ENCODE measurements at regions not wholly inside any gene's neighbourhood (a gene's known extent, or its start where the extent isn't known, plus 50 kb on each side); places are given as distances from the start of the nearest gene placed in this dataset.
A peak's percentile ranks its signal among the peaks of the same experiment; 100 is the strongest.
"Not testable (repeated sequence)": the region's sequence is repeated elsewhere in the genome, so short reads cannot be mapped to it uniquely, and the experiment has no call there.

DNA sequence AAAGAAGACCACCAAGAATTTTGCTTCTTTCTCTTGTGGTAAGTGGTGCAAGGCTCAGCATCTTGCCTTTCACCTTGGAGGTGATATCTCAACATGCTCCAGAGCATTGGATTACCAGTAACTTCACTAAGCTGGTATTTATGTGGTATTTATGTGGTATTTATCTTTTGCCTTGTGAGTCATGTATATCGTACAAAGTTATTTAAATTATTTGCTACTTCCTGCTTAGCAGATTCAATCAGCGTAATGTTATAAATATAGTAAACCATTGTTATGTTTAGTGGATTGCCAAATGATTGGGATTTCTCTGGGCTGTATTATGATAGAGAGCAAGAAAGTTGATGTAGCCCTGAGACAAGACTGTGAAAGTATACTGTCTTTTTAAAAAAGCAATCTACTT is 366.4 kb downstream of the IPO8 start:
- no peak for DNase-seq

DNA sequence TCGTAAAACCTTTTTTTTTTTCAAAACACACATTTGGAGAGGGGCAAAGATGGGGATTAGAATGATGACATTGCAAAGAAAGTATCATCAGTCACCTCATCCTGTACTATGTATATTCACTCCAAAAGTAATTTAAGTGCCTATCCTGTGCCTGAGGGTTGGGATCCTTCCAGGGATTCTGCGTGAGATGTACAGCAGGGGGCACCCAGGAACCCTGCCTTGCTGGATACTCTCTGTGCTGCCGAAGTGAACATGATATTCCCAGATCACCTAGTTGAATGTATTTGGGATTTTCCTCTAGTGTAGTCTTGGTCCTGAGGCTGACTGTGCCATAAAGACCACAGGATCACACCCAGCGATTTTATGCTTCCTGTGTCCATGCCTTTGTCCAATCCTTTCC is 372.7 kb downstream of the IPO8 start:
- DNase-seq, result no peak

DNA sequence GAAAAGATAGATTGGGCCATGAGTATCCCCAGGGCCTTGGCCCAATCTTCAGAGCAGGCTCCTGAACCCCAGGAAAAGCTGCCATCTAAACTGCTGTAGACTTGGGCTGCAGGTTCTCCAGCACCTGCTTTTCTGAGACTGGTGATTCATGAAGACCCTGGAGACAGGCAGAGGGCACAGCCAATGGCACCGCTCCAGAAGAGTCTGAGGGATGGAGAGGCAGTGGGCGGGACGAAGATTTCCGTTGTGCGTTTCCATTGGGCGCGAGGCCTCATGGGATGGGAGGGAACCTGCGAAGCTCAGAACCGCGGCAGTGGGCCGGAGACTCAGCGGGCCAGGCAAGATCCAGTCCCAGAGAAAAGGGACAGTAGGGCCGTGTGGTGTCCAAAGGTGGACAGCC is 375.1 kb downstream of the IPO8 start:
- DNase-seq, result no peak

- DNase-seq, result no peak
Measured at GRCh38 chr12:30314506-30315100, 381.1 kb downstream of the IPO8 start.

DNA sequence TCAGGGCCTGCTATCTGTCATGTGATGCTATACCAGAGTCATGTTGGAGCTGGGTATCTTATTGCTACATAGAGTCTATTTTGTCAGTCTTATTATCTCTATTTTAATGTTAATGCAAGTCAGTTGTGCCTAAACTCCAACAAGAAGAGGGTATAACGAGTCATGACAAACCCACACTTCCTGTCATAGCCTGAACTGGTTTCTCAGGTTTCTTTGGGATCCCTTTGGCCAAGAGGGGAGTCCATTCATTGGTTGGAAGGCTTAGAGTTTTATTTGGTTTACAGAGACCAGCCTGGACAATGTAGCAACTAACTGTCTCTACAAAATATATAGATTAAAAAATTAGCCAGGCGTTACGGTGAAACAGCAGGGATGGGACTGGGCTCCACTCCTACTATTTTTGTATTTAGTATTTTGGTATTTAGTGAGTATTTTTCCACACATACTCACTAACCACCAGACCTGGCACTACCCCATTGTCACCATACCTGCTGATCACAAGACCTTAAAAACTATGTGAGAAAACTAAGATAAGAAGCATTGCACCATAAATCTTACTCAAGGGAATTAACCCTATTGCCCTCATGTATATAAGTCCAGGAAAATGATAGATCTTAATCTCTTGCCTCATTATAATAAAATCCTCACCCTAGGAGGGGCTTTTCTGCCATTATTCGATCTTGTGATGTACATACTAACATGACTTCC is 387.5 kb downstream of the IPO8 start:
- no peak for DNase-seq

- no peak for DNase-seq
Measured at GRCh38 chr12:30304528-30304927, 391.1 kb downstream of the IPO8 start.

DNA sequence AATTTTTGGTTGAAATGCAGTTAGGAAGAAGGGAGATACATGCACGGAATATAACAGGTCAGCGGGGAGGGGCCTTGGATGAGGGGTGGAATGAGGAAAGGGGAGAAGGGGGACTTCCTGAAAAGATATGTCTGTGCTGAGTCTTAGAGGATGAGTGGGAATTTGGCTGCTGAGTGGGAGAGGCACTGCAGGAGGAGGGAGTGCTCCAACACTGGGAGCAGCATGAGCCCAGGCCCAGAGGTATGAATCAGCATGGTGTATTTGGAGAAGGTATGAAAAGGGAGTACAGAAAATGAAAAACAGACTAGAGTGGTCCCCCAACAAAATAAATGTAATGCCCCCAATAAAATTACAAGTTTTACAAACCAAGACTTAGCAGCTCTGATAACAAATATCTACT is 394.4 kb downstream of the IPO8 start:
- DNase-seq, result no peak

DNA sequence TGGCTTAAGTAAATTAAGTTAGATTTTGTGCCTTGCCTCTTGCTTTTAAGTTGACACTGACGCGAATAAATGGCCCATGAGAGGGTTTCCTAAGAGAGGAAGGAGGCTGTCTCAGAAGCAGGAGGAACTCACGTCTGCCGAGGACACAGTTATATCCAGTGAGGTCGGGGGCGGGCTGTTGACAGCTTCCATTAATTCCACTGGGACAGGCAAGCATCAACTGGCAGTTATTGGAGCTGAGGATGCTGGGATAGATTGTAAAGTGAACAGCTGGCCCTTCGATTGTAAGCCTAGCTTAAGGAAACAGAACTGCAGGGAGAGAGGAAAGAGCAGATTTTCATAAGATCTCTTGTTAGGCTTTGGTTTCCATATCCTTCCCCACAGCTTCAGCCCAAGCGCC is 399.2 kb downstream of the IPO8 start:
- DNase-seq, result peak; percentile 94

DNA sequence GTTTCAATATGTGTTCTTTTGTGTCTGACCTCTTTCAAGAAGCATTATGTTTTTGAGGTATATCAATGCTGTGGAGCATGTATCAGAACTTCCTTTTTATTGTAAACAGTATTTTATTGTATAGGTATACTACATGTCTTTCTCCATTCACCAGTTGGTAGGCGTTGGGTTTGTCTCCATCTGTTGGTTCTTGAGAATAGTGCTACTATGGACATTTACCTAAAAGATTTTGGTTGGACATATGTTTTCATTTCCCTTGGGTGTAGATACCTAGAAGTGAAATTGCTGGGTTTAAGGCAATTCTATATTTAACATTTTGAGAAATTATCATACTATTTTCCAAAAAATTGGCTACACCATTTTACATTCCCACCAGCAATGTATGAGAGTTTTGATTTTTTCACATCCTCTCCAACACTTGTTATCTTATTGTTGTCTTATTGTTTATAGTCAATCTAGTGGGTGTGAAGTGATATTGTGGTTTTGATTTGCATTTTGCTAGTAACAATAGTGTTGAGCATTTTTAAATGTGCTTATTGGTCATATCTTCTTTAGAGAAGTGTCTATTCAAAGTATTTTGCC is 409.2 kb downstream of the IPO8 start:
- DNase-seq, result peak; percentile 5

DNA sequence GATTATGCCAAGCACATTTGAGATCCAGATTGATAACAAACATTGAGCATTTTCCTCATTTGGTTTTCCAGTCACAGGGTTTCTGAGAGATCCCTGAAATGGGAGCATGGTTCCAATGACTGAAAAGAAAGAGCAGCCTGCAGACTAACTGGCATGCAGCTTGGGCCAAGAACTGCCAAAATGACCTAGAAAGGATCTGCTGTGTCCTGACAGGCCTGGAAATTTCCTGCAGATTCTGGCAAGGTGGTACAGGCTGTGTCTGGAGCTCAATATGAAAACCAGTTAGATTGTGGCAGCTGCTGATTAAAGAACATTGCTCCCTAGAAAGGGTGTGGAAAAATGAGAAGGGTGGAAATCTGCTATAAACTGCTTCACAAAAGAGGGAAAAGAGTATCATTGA is 417.3 kb downstream of the IPO8 start:
- DNase-seq, result no peak

DNA sequence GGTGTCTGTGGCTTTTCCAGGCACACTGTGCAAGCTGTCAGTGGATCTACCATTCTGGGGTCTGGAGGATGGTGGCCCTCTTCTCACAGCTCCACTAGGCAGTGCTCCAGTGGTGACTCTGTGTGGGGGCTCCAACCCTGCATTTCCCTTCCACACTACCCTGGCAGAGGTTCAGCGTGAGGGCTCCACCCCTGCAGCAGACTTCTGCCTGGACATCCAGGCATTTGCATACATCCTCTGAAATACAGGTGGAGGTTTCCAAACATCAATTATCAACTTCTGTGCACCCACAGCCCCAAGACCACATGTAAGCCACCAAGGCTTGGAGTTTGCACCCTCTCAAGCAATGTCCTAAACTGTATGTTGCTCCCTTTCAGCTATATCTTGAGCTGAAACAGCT is 423.2 kb downstream of the IPO8 start:
- not testable (repeated sequence) for DNase-seq

GRCh38 chr12:30269496-30269895 is 426.2 kb downstream of the IPO8 start:
- DNase-seq, result no peak

DNA sequence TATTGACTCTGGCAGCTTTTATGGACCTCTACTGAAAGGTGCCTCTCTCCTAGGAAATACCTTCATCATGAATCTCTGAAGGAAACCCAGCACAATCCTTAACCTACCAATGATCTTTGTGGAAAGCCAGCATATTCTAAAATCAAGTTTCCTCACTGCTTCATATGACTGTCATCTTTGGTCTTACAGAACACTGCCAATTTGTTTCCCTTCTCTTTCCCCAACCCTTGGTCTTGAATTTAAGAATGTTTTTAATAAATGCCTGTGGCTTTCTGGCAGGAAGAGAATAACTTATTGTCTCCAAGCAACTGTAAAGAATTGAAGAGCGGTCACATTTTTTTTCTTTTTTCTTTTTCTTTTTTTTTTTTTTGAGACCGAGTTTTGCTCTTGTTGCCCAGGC is 427.6 kb downstream of the IPO8 start:
- no peak for DNase-seq

- no peak for DNase-seq
Measured at GRCh38 chr12:30263434-30263833, 432.2 kb downstream of the IPO8 start.

GRCh38 chr12:30257618-30258017 is 438.1 kb downstream of the IPO8 start:
- no peak for DNase-seq

DNA sequence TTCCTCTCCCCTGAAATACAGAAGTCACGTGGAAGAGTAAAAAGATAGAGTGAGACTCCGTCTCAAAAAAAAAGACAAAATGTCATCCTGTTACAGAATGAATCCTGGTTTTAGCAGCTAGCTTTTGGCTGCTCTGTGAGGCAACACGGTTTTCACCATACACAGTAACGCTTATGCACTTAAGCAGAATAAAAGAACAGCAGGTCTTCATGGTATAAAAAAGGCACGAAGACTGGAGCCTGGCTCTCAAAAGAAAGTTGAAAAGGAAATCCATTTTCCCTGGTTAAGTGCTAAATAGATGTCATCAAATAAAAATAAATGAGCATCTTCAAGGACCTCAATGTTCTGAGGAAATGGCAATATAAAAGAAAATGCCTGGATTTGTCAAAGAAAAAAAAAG is 444.1 kb downstream of the IPO8 start:
- DNase-seq, result no peak

- DNase-seq, result no peak
Measured at GRCh38 chr12:30243426-30243825, 452.2 kb downstream of the IPO8 start.

- DNase-seq, result no peak
Measured at GRCh38 chr12:30219047-30219446, 435.3 kb upstream of the TMTC1 start.

- no peak for DNase-seq
Measured at GRCh38 chr12:30218073-30218472, 434.3 kb upstream of the TMTC1 start.

DNA sequence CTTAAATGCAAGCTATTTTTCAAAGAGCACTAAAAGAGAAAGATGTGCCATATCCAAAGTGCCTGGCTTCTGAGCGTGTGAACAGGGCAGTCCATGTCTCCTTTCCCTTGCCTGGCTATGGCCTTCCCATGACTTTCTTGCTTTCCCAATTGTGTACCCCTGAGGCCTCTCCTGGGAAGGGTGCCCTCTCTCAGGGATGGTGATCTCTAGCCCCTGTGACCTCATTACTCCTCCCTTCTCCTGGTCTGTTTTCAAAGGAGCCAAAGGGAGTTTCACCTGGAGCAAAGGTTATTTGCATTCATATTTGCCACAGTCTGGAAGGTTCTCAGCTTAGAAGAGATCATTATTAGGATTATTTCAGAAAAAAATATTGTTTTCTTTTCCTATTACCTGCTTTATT is 429.4 kb upstream of the TMTC1 start:
- DNase-seq, result no peak

DNA sequence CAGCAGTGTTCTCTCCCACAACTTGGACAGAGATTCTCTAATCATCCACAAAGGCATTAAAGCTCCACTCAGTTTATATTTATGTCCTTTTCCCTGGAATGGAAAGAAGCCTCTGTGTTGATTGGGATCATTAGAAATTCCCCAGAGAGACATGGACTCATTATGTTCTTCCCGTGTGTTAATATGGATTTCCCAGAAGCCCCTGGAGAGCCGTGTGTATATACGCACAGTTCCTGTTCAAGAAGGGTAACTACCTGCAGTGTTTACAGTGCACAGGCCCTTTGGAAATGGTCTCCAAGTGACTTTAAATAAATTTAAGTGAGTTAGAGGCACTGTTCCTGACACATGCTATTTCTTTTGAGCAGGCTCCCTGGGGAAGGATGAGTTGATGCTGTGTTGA is 428.0 kb upstream of the TMTC1 start:
- DNase-seq, result peak; percentile 9

- no peak for DNase-seq
Measured at GRCh38 chr12:30203981-30204380, 420.2 kb upstream of the TMTC1 start.

- no peak for DNase-seq
Measured at GRCh38 chr12:30202521-30203254, 418.9 kb upstream of the TMTC1 start.

All from NCI-H2171 (cell line).